H1 (cell line): ENCODE measurements at regions not wholly inside any gene's neighbourhood (a gene's known extent, or its start where the extent isn't known, plus 50 kb on each side); places are given as distances from the start of the nearest gene placed in this dataset.

Source experiments
- CTCF ChIA-PET: fragments of 300-600 bp; sonication (Branson Sonifier 250); formaldehyde crosslinking; loops from one replicate; lab custom pipeline; 2021; ENCODE audit not compliant: partially characterized antibody; lab: Charles Lee
- POLR2A ChIA-PET: fragments of 300-600 bp; sonication (Branson Sonifier 250); formaldehyde crosslinking; loops from one replicate; lab custom pipeline; 2021; ENCODE audit warnings: inconsistent platforms; ENCODE audit not compliant: partially characterized antibody; lab: Charles Lee
- DNase-seq, 2 experiments: peaks; one replicate each; pipeline versions ENCODE4 v3.0.0 to v3.0.0-alpha.2; 2010 to 2022; ENCODE audit warnings: low spot score in 2 of 2, low read depth in 1 of 2, mixed read lengths in 1 of 2
- FAIRE-seq: peaks from 2 replicates; lab custom pipeline; 2011; peaks lifted over from hg19 to GRCh38; lab: Jason Lieb, UNC
- H2AFZ ChIP-seq: 2 replicates; pipeline ENCODE4 v1.8.1; 2012; ENCODE audit warnings: low read length, inconsistent platforms
- H2AK5ac ChIP-seq: 2 replicates; pipeline ENCODE4 v1.6.1; 2013; ENCODE audit warnings: low read depth, low read length
- H2BK120ac ChIP-seq: replicated peaks from 2 replicates; pipeline ENCODE3; 2013; ENCODE audit warnings: low read depth, low read length, inconsistent platforms
- H2BK12ac ChIP-seq: 2 replicates; pipeline ENCODE4 v1.6.1; 2013; ENCODE audit warnings: low read depth, low read length
- H2BK15ac ChIP-seq: 2 replicates; pipeline ENCODE4 v1.6.1; 2013; ENCODE audit warnings: low read length
- H2BK20ac ChIP-seq: 2 replicates; pipeline ENCODE4 v1.6.1; 2013; ENCODE audit warnings: low read length
- H2BK5ac ChIP-seq: 2 replicates; pipeline ENCODE4 v1.6.1; 2013; ENCODE audit warnings: low read depth, low read length
- H3K14ac ChIP-seq: 2 replicates; pipeline ENCODE4 v1.6.1; 2013; ENCODE audit warnings: inconsistent platforms; ENCODE audit not compliant: insufficient read length
- H3K18ac ChIP-seq: 2 replicates; pipeline ENCODE4 v1.6.1; 2013; ENCODE audit warnings: low read length; ENCODE audit errors: extremely low read depth
- H3K23ac ChIP-seq: 2 replicates; pipeline ENCODE4 v1.6.1; 2013; ENCODE audit warnings: inconsistent platforms; ENCODE audit not compliant: insufficient read length
- H3K23me2 ChIP-seq: 2 replicates; pipeline ENCODE4 v1.6.1; 2013; ENCODE audit warnings: low read depth, low read length
- H3K27ac ChIP-seq: 2 replicates; pipeline ENCODE4 v1.6.1; 2011; ENCODE audit warnings: low read depth, low read length, inconsistent platforms
- H3K27me3 ChIP-seq, 4 experiments: replicated peaks in 1 of 4; 1 replicate in 1 of 4; 2 replicates in 3 of 4; pipeline versions ENCODE4 v1.6.1 to v1.8.1; 2011 to 2013; ENCODE audit warnings: low read length in 3 of 4, mild to moderate bottlenecking in 3 of 4, inconsistent platforms in 2 of 4, mixed read lengths in 2 of 4, moderate library complexity in 1 of 4; ENCODE audit not compliant: control insufficient read depth in 3 of 4, insufficient read depth in 3 of 4; ENCODE audit errors: extremely low read depth in 1 of 4
- H3K36me3 ChIP-seq, 4 experiments: 2 replicates each; pipeline versions ENCODE4 v1.6.1 to v1.8.1; 2011 to 2013; ENCODE audit warnings: mild to moderate bottlenecking in 4 of 4, low read length in 3 of 4, moderate library complexity in 2 of 4, control low read depth in 1 of 4, inconsistent platforms in 1 of 4; ENCODE audit not compliant: insufficient read depth in 4 of 4, control insufficient read depth in 2 of 4
- H3K4ac ChIP-seq: replicated peaks from 2 replicates; pipeline ENCODE3; 2013; ENCODE audit warnings: low read length, low read depth, mixed read lengths, inconsistent platforms; ENCODE audit not compliant: insufficient read length
- H3K4me1 ChIP-seq, 4 experiments: replicated peaks in 1 of 4; 1 replicate in 1 of 4; 2 replicates in 3 of 4; pipeline versions ENCODE4 v1.6.1 to v1.8.1; 2011 to 2013; ENCODE audit warnings: low read length in 3 of 4, inconsistent platforms in 2 of 4, mixed read lengths in 1 of 4; ENCODE audit not compliant: insufficient read depth in 4 of 4, control insufficient read depth in 3 of 4
- H3K4me2 ChIP-seq, 2 experiments: 2 replicates each; pipeline versions ENCODE4 v1.6.1 to v1.8.1; 2011 to 2013; ENCODE audit warnings: low read depth in 2 of 2, low read length in 2 of 2, control low read depth in 1 of 2, inconsistent platforms in 1 of 2, mild to moderate bottlenecking in 1 of 2; ENCODE audit not compliant: insufficient read depth in 1 of 2
- H3K4me3 ChIP-seq, 4 experiments: fragments of 200-600, 300-600 bp in 1 of 4; sonication (generic), shearing (Covaris generic), sonication (Bioruptor Twin) in 1 of 4; 2 replicates each; pipeline versions ENCODE4 v1.5.1 to v1.8.1; 2011 to 2016; ENCODE audit warnings: low read length in 4 of 4, low read depth in 3 of 4, control low read depth in 2 of 4, inconsistent platforms in 2 of 4, mild to moderate bottlenecking in 2 of 4, mixed read lengths in 1 of 4, moderate library complexity in 1 of 4; ENCODE audit not compliant: insufficient read depth in 2 of 4; ENCODE audit errors: extremely low read depth in 1 of 4
- H3K56ac ChIP-seq: replicated peaks from 2 replicates; pipeline ENCODE3; 2013; ENCODE audit warnings: low read depth, mild to moderate bottlenecking, mixed read lengths, low read length, inconsistent platforms; ENCODE audit not compliant: insufficient read length
- H3K79me1 ChIP-seq: 2 replicates; pipeline ENCODE4 v1.6.1; 2013; ENCODE audit warnings: low read depth, low read length, control low read depth
- H3K79me2 ChIP-seq, 2 experiments: 2 replicates each; pipeline versions ENCODE4 v1.6.1 to v1.8.1; 2012 to 2013; ENCODE audit warnings: low read length in 2 of 2, mild to moderate bottlenecking in 2 of 2, inconsistent platforms in 1 of 2; ENCODE audit not compliant: insufficient read depth in 2 of 2, control insufficient read depth in 1 of 2
- H3K9ac ChIP-seq, 4 experiments: replicated peaks in 1 of 4; 1 replicate in 1 of 4; 2 replicates in 3 of 4; pipeline versions ENCODE4 v1.6.1 to v1.8.1; 2011 to 2013; ENCODE audit warnings: low read depth in 3 of 4, low read length in 3 of 4, control low read depth in 2 of 4, mild to moderate bottlenecking in 2 of 4, moderate library complexity in 2 of 4, inconsistent platforms in 1 of 4; ENCODE audit errors: extremely low read depth in 1 of 4
- H3K9me3 ChIP-seq, 2 experiments: 2 replicates each; pipeline versions ENCODE4 v1.6.1 to v1.8.1; 2012 to 2013; ENCODE audit warnings: mild to moderate bottlenecking in 2 of 2, moderate library complexity in 2 of 2, control low read depth in 1 of 2, inconsistent platforms in 1 of 2, low read depth in 1 of 2, low read length in 1 of 2, mixed read lengths in 1 of 2; ENCODE audit not compliant: insufficient read depth in 2 of 2
- H4K20me1 ChIP-seq, 2 experiments: replicated peaks in 1 of 2; 2 replicates each; pipeline versions ENCODE3 to v1.8.1; 2011 to 2013; ENCODE audit warnings: inconsistent platforms in 2 of 2, low read length in 2 of 2, mild to moderate bottlenecking in 1 of 2; ENCODE audit not compliant: insufficient read depth in 2 of 2, control insufficient read depth in 1 of 2
- H4K5ac ChIP-seq: 2 replicates; pipeline ENCODE4 v1.6.1; 2013; ENCODE audit warnings: low read length, low read depth, mixed read lengths, inconsistent platforms; ENCODE audit not compliant: insufficient read length
- H4K8ac ChIP-seq: 2 replicates; pipeline ENCODE4 v1.8.0; 2013; ENCODE audit warnings: mild to moderate bottlenecking, moderate library complexity, low read length, inconsistent platforms; ENCODE audit not compliant: insufficient read depth; ENCODE audit errors: extremely low read depth
- H4K91ac ChIP-seq: replicated peaks from 2 replicates; pipeline ENCODE3; 2013; ENCODE audit warnings: low read length, mixed read lengths, inconsistent platforms; ENCODE audit not compliant: insufficient read length
- BACH1 ChIP-seq: IDR thresholded peaks from 2 replicates; pipeline ENCODE4 v1.6.1; 2012; ENCODE audit warnings: low read length, improper control_type of control experiment
- BRCA1 ChIP-seq: IDR thresholded peaks from 2 replicates; pipeline ENCODE4 v1.6.1; 2012; ENCODE audit warnings: low read depth, low read length, improper control_type of control experiment
- CTCF ChIP-seq, 3 experiments: IDR thresholded peaks; 1 replicate in 2 of 3; 2 replicates in 1 of 3; pipeline versions ENCODE4 v1.5.1 to v1.6.1; 2011; ENCODE audit warnings: low read length in 3 of 3, mild to moderate bottlenecking in 3 of 3, inconsistent platforms in 2 of 3, low read depth in 1 of 3, moderate library complexity in 1 of 3; ENCODE audit not compliant: insufficient read depth in 1 of 3; ENCODE audit errors: control extremely low read depth in 1 of 3
- EP300 ChIP-seq, 2 experiments: IDR thresholded peaks; 1 replicate in 1 of 2; 2 replicates in 1 of 2; pipeline ENCODE4 v1.6.1; 2011 to 2012; ENCODE audit warnings: low read depth in 2 of 2, low read length in 2 of 2, mild to moderate bottlenecking in 2 of 2, borderline replicate concordance in 1 of 2, inconsistent platforms in 1 of 2, moderate library complexity in 1 of 2
- EZH2 ChIP-seq: fragments of 200-600 bp; sonication (generic); IDR thresholded peaks from 2 replicates; pipeline ENCODE4 v1.7.1; 2012; ENCODE audit warnings: low read depth, mild to moderate bottlenecking, moderate library complexity, low read length, inconsistent platforms; ENCODE audit not compliant: severe bottlenecking
- FOSL1 ChIP-seq: IDR thresholded peaks from 2 replicates; pipeline ENCODE4 v1.6.1; 2011; ENCODE audit warnings: mild to moderate bottlenecking, low read depth, low read length, moderate library complexity; ENCODE audit not compliant: insufficient read depth
- KDM1A ChIP-seq: fragments of 200-600, 300-600 bp; sonication (generic); IDR thresholded peaks from 2 replicates; pipeline ENCODE4 v1.7.1; 2016; ENCODE audit warnings: mild to moderate bottlenecking, low read length, borderline replicate concordance
- NANOG ChIP-seq: IDR thresholded peaks from 2 replicates; pipeline ENCODE4 v1.6.1; 2011; ENCODE audit warnings: low read length, low read depth, mild to moderate bottlenecking, inconsistent platforms; ENCODE audit not compliant: insufficient read depth, poor library complexity, severe bottlenecking
- PHF8 ChIP-seq: fragments of 200-600 bp; sonication (generic); conservative IDR thresholded peaks from 2 replicates; pipeline ENCODE4 v1.7.1; 2012; ENCODE audit warnings: low read depth, mild to moderate bottlenecking, inconsistent platforms, low read length, moderate library complexity
- SIN3A ChIP-seq, 2 experiments: IDR thresholded peaks in 1 of 2; conservative IDR thresholded peaks in 1 of 2; 2 replicates each; pipeline ENCODE4 v1.6.1; 2011 to 2012; ENCODE audit warnings: low read length in 2 of 2, improper control_type of control experiment in 1 of 2, low read depth in 1 of 2, mild to moderate bottlenecking in 1 of 2
- SIX5 ChIP-seq: IDR thresholded peaks from 2 replicates; pipeline ENCODE4 v1.6.1; 2011; ENCODE audit warnings: mild to moderate bottlenecking, low read depth, low read length
- SP4 ChIP-seq: IDR thresholded peaks from 2 replicates; pipeline ENCODE4 v1.6.1; 2012; ENCODE audit warnings: low read length, inconsistent platforms
- WGBS, 2 experiments: shearing (Covaris generic) in 1 of 2; methylation state at CpG; one replicate each; pipeline versions ENCODE4 v1.1.6 to v1.1.7; 2013 to 2015; ENCODE audit warnings: low lambda C conversion rate in 2 of 2, mixed read lengths in 2 of 2, inconsistent platforms in 1 of 2, low coverage in 1 of 2, missing lambda C conversion rate in 1 of 2; ENCODE audit not compliant: insufficient replicate concordance in 2 of 2, insufficient coverage in 1 of 2, insufficient read length in 1 of 2; ENCODE audit errors: extremely low coverage in 1 of 2, missing lambda C conversion rate in 1 of 2; 5-methylcytosine and 5-hydroxymethylcytosine counted together

DNA sequence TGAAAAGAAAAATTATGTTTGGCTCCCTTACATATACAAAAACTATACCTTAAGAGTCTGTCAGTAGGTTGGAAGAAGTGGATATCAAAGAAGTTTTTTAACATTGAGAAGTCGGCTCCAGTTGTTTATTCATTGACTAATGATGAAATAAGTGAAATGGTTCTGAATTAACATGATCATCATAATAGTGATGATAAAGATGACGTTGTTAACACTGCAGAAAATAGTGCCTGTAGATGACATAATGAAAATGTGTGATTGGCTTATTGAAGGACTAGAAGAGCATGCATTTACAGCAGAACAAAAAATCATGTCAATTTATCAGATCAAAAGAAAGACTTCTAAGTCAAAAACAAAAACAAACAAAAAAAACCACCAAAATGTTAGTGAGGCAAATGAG lies 1125.4 kb upstream of the NXPH2 start:
- 90% methylated on average over 2 of the region's 2 CpGs; no CpG with 5 or more reads in 1 of the 2 experiments for WGBS, 2 experiments
- DNase-seq (no peak), FAIRE-seq (no peak)
- Histone ChIP-seq H3K4me2 (no peak overlapping the region), H3K79me1 (no peaks in the 10 kb centered on the region), H3K14ac (no peak overlapping the region), H3K27me3 (no peaks in the 10 kb centered on the region), H3K9ac (no peak overlapping the region), H4K5ac (no peak overlapping the region), H2BK12ac (no peak overlapping the region), H3K4me3 (no peak overlapping the region), H3K36me3 (no peaks in the 10 kb centered on the region), H3K18ac (no peak overlapping the region), H3K4ac (no peak overlapping the region), H2AFZ (no peak overlapping the region), H3K23me2 (no peaks in the 10 kb centered on the region; the same call in 1 of the 2 replicates), H4K91ac (no peak overlapping the region), H3K79me2 (no peaks in the 10 kb centered on the region), H3K9me3 (no peaks in the 10 kb centered on the region), H4K8ac (no peak overlapping the region), H2AK5ac (no peak overlapping the region), H2BK5ac (no peak overlapping the region), H3K56ac (no peak overlapping the region), H4K20me1 (no peaks in the 10 kb centered on the region), H3K27ac (no peak overlapping the region)
- CTCF ChIA-PET: interaction anchor here (0.6 kb wide), 1 partner anchor 1389 kb away, joined by 3 read pairs; no protein-coding TSS in a partner anchor
- TF ChIP-seq FOSL1 (no peak), PHF8 (no peak), SIN3A (conservative IDR thresholded peaks at IDR 0.05 in 1 of 2, IDR thresholded peaks at IDR 0.05 in 1 of 2; ENCODE audit: low read depth in 1 of 2, low read length in 2 of 2) (no peak), NANOG (no peak), KDM1A (no peak), EZH2 (no peak), BRCA1 (no peak), SP4 (no peak), BACH1 (no peak), SIX5 (no peak), CTCF (IDR thresholded peaks at IDR 0.05; ENCODE audit: control extremely low read depth in 1 of 3, insufficient read depth in 1 of 3, low read depth in 1 of 3, low read length in 3 of 3) (no peak), EP300 (IDR thresholded peaks at IDR 0.05; ENCODE audit: borderline replicate concordance in 1 of 2, low read depth in 2 of 2, low read length in 2 of 2) (no peak)
- TF ChIP-seq, all 59 proteins: peak for 0
- POLR2A ChIA-PET: no interaction called here
- Histone ChIP-seq H2BK20ac (no peak overlapping the region), H3K4me1 (no peaks in the 10 kb centered on the region), H3K23ac (no peak overlapping the region), H2BK120ac (no peak overlapping the region), H2BK15ac (no peak overlapping the region)
